ENCODE measurements at regions not wholly inside any gene's neighbourhood (a gene's known extent, or its start where the extent isn't known, plus 50 kb on each side); places are given as distances from the start of the nearest gene placed in this dataset.

DNA sequence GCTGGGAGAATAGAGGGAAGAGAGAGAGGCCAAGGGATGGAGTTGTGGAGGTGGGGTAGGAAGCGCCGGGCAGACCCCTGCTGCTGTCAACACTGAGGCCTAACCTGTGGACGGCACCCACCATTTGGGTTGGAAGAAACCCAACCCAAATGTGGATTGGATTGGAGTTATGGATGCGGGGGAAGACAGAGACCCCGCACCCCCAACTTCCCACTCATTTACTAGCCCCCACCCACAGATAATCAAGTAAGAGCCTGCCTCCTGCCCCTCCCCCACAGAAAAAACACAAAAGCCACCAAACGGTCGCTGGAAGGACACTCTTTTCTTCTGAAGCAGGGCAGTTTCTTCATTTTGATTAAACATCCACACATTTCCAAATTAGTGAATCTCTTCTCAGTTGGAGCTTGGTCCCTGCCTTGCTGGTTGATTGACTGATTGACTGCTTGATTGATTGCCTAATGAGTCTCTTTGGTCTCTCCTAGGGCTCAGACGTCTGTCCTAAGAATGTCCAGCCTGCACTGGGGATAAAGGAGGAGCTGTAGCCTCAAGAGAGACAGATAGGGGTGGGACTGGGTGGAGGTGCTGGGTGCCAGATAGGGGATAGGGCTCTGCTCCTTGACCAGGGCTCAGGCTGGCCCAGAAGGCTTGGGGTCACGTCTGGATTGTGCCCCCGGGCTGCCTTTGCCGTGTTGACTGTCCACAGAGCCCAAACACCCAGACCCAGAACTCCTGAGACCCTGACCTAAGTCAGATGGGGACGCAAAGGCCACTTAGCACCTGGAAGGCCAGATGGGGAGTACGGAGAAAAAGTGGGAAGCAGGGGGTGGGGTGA, 74.9 kb upstream of the FOXP4 start:
- no peak overlapping the region for H3K4me3 ChIP-seq (ENCODE audit: low read length)
- H3K4me2 ChIP-seq (ENCODE audit: low read length): no peak overlapping the region

DNA sequence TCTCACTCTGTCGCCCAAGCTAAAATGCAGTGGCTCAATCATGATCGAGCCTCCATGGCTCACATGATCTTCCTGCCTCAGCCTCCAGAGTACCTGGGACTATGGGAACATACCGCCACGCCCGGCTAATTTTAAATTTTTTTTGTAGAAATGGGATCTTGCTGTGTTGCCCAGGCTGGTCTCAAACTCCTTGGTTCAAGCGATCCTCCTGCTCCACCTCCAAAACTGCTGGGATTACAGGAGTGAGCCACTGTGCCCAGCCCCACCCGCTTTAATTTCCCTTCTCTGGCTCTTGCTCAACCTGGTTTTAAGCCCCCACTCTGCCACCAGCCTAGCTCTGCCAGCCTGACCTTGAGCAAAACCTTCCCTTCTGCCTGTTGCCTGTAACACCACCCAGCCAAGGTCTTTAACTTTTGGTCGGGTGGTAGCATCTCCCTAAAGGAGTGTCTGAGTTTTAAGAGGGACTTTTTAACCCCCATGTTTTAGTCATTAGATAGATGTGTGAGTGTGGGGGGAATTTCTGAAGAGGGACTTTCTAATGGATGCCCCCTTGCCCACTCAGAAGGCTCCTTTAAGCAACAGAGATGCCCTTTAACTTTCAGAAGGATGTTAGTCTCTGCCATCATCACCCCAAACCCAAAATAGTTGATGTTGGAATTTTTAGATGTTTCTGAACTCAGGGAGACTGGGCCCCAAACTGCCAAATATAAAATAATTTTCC, 71.8 kb upstream of the FOXP4 start:
- peaks cover 19% of the 10 kb centered on the region for H3K27me3 ChIP-seq (ENCODE audit: low read depth, low read length)
- TF ChIP-seq EZH2phosphoT487 (IDR thresholded peaks at IDR 0.05; ENCODE audit: low read depth): no peak
- TF ChIP-seq, protein P1, sequence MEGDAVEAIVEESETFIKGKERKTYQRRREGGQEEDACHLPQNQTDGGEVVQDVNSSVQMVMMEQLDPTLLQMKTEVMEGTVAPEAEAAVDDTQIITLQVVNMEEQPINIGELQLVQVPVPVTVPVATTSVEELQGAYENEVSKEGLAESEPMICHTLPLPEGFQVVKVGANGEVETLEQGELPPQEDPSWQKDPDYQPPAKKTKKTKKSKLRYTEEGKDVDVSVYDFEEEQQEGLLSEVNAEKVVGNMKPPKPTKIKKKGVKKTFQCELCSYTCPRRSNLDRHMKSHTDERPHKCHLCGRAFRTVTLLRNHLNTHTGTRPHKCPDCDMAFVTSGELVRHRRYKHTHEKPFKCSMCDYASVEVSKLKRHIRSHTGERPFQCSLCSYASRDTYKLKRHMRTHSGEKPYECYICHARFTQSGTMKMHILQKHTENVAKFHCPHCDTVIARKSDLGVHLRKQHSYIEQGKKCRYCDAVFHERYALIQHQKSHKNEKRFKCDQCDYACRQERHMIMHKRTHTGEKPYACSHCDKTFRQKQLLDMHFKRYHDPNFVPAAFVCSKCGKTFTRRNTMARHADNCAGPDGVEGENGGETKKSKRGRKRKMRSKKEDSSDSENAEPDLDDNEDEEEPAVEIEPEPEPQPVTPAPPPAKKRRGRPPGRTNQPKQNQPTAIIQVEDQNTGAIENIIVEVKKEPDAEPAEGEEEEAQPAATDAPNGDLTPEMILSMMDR (IDR thresholded peaks at IDR 0.05; ENCODE audit: low read depth, low read length): no peak
- no peak overlapping the region for H3K9ac ChIP-seq (ENCODE audit: low read length)
- H4K20me1 ChIP-seq (ENCODE audit: insufficient read depth, low read length): no peaks in the 10 kb centered on the region
- H3K79me2 ChIP-seq (ENCODE audit: low read length): no peaks in the 10 kb centered on the region
- H2AFZ ChIP-seq (ENCODE audit: low read depth, low read length): no peak overlapping the region
- no peak overlapping the region for H3K27ac ChIP-seq (ENCODE audit: low read length)
- peaks cover 7% of the 10 kb centered on the region; the same call in 1 of the 2 replicates for H3K4me1 ChIP-seq (ENCODE audit: low read length)
- H3K9me3 ChIP-seq (ENCODE audit: insufficient read depth, low read length): no peaks in the 10 kb centered on the region
- no peak overlapping the region for H3K4me3 ChIP-seq (ENCODE audit: low read length)
- H3K36me3 ChIP-seq (replicated peaks; ENCODE audit: low read depth, low read length): no peaks in the 10 kb centered on the region
- no peak overlapping the region for H3K4me2 ChIP-seq (ENCODE audit: low read length)

More for the DNA sequence above, 74.9 kb upstream of the FOXP4 start:
- Histone ChIP-seq H3K27me3 (ENCODE audit: low read depth, low read length) (peaks cover 21% of the 10 kb centered on the region), H4K20me1 (ENCODE audit: insufficient read depth, low read length) (no peaks in the 10 kb centered on the region), H2AFZ (ENCODE audit: low read depth, low read length) (no peak overlapping the region), H3K9me3 (ENCODE audit: insufficient read depth, low read length) (no peaks in the 10 kb centered on the region), H3K9ac (ENCODE audit: low read length) (no peak overlapping the region), H3K79me2 (ENCODE audit: low read length) (no peaks in the 10 kb centered on the region), H3K36me3 (replicated peaks; ENCODE audit: low read depth, low read length) (no peaks in the 10 kb centered on the region), H3K27ac (ENCODE audit: low read length) (no peak overlapping the region), H3K4me1 (ENCODE audit: low read length) (peaks cover 10% of the 10 kb centered on the region; the same call in 1 of the 2 replicates)
- TF ChIP-seq, protein P1 (IDR thresholded peaks at IDR 0.05; ENCODE audit: low read depth, low read length): no peak
- TF ChIP-seq EZH2phosphoT487 (IDR thresholded peaks at IDR 0.05; ENCODE audit: low read depth): no peak

DNA sequence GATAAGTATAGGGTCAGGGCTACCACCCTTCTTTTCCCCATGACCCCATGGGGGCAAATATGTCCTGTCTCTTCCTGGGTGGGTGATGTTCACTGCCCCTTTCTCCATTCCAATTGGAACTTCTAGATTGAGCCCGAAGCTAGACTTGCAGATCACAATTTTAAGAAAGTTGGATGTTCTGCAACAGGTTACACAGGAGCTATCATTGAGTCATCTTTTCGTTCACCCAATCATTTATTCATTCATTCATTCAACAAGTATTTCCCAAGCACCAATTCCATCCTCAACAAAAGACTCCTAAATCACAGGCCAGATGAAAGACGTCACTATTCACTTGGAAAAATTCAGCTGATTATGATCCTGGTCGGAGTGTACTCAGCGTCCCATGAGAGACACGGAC, 71.0 kb upstream of the FOXP4 start:
- Histone ChIP-seq H3K36me3 (replicated peaks; ENCODE audit: low read depth, low read length) (no peaks in the 10 kb centered on the region), H3K27me3 (ENCODE audit: low read depth, low read length) (peaks cover 19% of the 10 kb centered on the region), H3K4me1 (ENCODE audit: low read length) (peaks cover 7% of the 10 kb centered on the region; the same call in 1 of the 2 replicates), H3K79me2 (ENCODE audit: low read length) (no peaks in the 10 kb centered on the region), H3K4me2 (ENCODE audit: low read length) (no peak overlapping the region), H3K9me3 (ENCODE audit: insufficient read depth, low read length) (no peaks in the 10 kb centered on the region), H3K4me3 (ENCODE audit: low read length) (no peak overlapping the region), H2AFZ (ENCODE audit: low read depth, low read length) (no peak overlapping the region), H3K27ac (ENCODE audit: low read length) (no peak overlapping the region), H4K20me1 (ENCODE audit: insufficient read depth, low read length) (no peaks in the 10 kb centered on the region), H3K9ac (ENCODE audit: low read length) (no peak overlapping the region)
- TF ChIP-seq, protein P1 (IDR thresholded peaks at IDR 0.05; ENCODE audit: low read depth, low read length): no peak
- no peak for TF ChIP-seq EZH2phosphoT487 (IDR thresholded peaks at IDR 0.05; ENCODE audit: low read depth)

DNA sequence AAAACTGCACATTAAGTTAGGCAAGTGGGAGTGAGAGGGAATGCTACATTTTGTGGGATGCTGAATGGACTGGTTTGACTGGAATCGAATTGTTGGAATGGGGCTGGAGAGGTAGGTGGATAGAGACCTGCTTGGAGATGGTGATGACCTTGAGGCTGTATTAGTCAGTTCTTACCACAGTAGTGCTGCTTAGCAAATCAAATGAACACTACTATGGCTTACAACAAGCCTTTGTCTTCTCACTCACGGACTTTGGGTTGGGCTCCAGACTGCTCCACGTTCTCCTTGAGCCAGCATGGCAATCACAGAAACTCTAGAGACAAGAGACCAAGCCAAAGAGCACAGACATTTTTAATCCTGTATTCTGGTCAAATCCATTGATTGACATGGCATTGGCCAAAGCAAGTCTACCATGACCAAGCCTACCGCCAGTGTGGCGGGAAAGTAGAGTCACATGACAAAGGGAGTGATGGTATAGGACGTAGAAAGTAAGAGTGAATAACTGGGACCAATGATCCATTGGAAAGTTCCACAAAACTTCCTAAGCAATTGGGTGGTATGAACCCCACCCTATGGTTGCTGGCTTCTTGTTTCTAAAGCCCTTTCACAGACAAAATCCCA, 70.3 kb upstream of the FOXP4 start:
- Histone ChIP-seq H2AFZ (ENCODE audit: low read depth, low read length) (no peak overlapping the region), H3K27ac (ENCODE audit: low read length) (no peak overlapping the region), H3K9ac (ENCODE audit: low read length) (no peak overlapping the region), H3K4me1 (ENCODE audit: low read length) (peaks cover 7% of the 10 kb centered on the region; the same call in 1 of the 2 replicates), H3K36me3 (replicated peaks; ENCODE audit: low read depth, low read length) (no peaks in the 10 kb centered on the region), H3K79me2 (ENCODE audit: low read length) (no peaks in the 10 kb centered on the region), H3K4me2 (ENCODE audit: low read length) (no peak overlapping the region), H3K9me3 (ENCODE audit: insufficient read depth, low read length) (no peaks in the 10 kb centered on the region), H3K27me3 (ENCODE audit: low read depth, low read length) (peaks cover 19% of the 10 kb centered on the region), H4K20me1 (ENCODE audit: insufficient read depth, low read length) (no peaks in the 10 kb centered on the region), H3K4me3 (ENCODE audit: low read length) (no peak overlapping the region)
- no peak for TF ChIP-seq EZH2phosphoT487 (IDR thresholded peaks at IDR 0.05; ENCODE audit: low read depth)
- TF ChIP-seq, protein P1 (IDR thresholded peaks at IDR 0.05; ENCODE audit: low read depth, low read length): no peak

Data from OCI-LY3 (cell line).